Mesothelial cell of epicardium (in vitro differentiated cells): ENCODE measurements at regions not wholly inside any gene's neighbourhood (a gene's known extent, or its start where the extent isn't known, plus 50 kb on each side); places are given as distances from the start of the nearest gene placed in this dataset.
A peak's percentile ranks its signal among the peaks of the same experiment; 100 is the strongest.

Source experiments
- DNase-seq, 2 experiments: peaks; one replicate each; pipeline ENCODE4 v3.0.0; 2021; ENCODE audit warnings: low spot score in 2 of 2; ENCODE audit not compliant: unreplicated experiment in 2 of 2
- H3K27ac Mint-ChIP-seq: 2 replicates; pipeline ENCODE4 v1.8.0; 2021; ENCODE audit warnings: mixed read lengths
- H3K27me3 Mint-ChIP-seq: 2 replicates; pipeline ENCODE4 v1.8.0; 2021; ENCODE audit warnings: low read depth, mixed read lengths
- H3K36me3 Mint-ChIP-seq: 2 replicates; pipeline ENCODE4 v1.8.0; 2021; ENCODE audit warnings: mixed read lengths
- H3K4me1 Mint-ChIP-seq: 2 replicates; pipeline ENCODE4 v1.8.0; 2021; ENCODE audit warnings: mixed read lengths
- H3K4me3 Mint-ChIP-seq: 2 replicates; pipeline ENCODE4 v1.8.0; 2021; ENCODE audit warnings: mild to moderate bottlenecking, moderate library complexity, mixed read lengths
- H3K9me3 Mint-ChIP-seq: 2 replicates; pipeline ENCODE4 v1.8.0; 2021; ENCODE audit warnings: mixed read lengths
- TF ChIP-seq, protein P1 (sequence below): fragments of 200-600 bp; sonication (generic); IDR thresholded peaks from one replicate; pipeline ENCODE4 v1.5.0; 2021; ENCODE audit warnings: antibody characterized with exemption; ENCODE audit not compliant: unreplicated experiment

DNA sequence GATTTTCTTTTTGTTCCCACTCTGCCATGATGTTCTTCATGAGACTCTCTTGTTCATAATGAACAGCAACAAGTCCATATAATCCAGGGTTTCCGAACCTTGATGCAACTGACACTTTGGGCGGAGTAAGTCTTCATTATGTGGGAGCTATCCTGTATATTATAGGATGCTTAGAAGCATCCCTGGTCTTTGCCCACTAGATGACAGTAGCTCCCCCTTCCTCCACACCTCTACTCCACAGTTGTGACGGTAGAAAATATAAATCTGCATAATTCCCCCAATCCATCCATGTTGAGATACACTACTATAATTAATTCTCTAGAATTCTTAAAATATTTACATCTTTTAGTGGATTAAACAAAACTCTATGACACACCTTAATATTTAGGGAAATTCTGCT, 482.2 kb upstream of the CELF4 start:
- DNase-seq: no peak
- Mint-ChIP-seq H3K36me3 (no peaks in the 10 kb centered on the region), H3K9me3 (peaks cover 4% of the 10 kb centered on the region), H3K4me1 (peaks cover 7% of the 10 kb centered on the region), H3K27ac (no peak overlapping the region), H3K27me3 (peaks cover 1% of the 10 kb centered on the region), H3K4me3 (no peak overlapping the region)
- TF ChIP-seq, protein P1, sequence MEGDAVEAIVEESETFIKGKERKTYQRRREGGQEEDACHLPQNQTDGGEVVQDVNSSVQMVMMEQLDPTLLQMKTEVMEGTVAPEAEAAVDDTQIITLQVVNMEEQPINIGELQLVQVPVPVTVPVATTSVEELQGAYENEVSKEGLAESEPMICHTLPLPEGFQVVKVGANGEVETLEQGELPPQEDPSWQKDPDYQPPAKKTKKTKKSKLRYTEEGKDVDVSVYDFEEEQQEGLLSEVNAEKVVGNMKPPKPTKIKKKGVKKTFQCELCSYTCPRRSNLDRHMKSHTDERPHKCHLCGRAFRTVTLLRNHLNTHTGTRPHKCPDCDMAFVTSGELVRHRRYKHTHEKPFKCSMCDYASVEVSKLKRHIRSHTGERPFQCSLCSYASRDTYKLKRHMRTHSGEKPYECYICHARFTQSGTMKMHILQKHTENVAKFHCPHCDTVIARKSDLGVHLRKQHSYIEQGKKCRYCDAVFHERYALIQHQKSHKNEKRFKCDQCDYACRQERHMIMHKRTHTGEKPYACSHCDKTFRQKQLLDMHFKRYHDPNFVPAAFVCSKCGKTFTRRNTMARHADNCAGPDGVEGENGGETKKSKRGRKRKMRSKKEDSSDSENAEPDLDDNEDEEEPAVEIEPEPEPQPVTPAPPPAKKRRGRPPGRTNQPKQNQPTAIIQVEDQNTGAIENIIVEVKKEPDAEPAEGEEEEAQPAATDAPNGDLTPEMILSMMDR: no peak

DNA sequence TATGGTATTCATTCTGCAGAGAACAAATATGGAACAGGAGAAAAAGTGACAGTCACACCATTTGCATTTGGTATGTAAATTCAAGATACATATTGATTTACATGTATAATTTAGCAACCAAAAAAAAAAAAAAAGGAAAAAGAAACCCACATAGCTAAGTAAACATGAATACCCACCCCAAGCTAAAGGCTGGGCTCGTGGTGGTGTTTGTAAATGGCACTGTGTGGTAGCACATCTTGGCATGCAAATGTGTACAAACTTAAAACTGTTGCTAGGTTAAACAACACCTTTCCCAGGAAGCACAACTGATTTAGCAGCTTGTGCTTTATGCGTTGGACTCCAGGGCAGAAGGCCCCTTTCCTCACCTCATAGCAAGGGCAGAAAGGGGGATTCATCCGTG, 481.1 kb upstream of the CELF4 start:
- peaks cover 18% of the 10 kb centered on the region for H3K4me1 Mint-ChIP-seq
- peaks cover 1% of the 10 kb centered on the region for H3K27me3 Mint-ChIP-seq
- H3K9me3 Mint-ChIP-seq: peaks cover 4% of the 10 kb centered on the region
- TF ChIP-seq, protein P1: no peak
- H3K36me3 Mint-ChIP-seq: no peaks in the 10 kb centered on the region
- DNase-seq: no peak
- no peak overlapping the region for H3K4me3 Mint-ChIP-seq
- H3K27ac Mint-ChIP-seq: no peak overlapping the region

DNA sequence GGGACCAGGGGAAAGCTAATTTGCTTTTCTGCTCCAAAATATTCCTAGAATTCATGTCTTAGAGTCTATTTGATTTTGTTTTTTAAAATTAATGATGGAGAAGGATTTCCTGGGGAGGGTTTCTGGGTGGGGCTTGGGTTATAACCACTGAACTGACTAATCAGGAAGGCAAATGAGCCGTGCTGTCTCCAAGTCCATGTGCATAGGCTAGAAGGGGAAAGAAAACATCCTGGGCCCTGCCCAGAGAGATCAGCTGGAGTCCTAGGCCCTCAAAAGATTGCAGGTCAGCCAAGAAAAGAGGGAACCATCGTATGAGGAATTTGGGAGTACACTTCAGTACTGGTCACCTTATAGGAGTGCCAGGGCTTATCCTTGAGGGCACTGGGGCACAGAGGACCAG, 480.2 kb upstream of the CELF4 start:
- no peaks in the 10 kb centered on the region for H3K36me3 Mint-ChIP-seq
- no peak for DNase-seq
- no peak overlapping the region for H3K4me3 Mint-ChIP-seq
- peaks cover 23% of the 10 kb centered on the region for H3K4me1 Mint-ChIP-seq
- no peaks in the 10 kb centered on the region for H3K9me3 Mint-ChIP-seq
- H3K27me3 Mint-ChIP-seq: peaks cover 1% of the 10 kb centered on the region
- no peak overlapping the region for H3K27ac Mint-ChIP-seq
- TF ChIP-seq, protein P1: no peak

DNA sequence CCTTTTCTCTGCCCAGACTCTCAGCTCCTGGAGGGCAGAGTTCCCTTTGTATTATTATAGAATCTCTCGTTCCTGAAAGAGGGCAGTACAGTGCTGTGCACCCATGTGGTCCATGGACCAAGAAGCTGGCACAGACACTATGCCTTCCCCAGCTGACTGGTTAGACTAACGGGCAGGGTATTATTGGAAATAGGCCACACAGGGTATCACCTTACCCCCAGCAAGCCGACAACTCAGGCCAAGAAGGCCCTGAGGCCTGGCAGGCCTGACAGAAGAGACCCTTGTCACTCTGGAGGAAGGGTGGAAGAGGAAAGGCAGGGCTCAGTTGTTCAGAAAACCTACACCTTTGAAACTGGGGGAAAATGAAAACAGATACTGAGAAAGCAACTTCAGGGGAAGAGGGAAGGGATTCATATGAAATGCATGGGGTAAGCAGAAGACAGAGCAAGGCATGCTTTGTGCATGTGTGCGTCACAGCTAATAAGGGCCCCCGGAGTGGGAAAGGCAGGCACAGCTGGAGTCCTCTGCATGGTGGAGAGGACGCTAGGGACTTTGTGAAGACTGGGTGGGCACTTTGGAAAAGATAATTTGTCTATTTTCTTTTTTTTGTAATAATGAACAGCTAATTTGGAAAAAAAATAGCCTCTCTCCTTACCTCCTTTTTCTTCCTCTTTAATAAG, 476.8 kb upstream of the CELF4 start:
- peaks cover 38% of the 10 kb centered on the region for H3K4me1 Mint-ChIP-seq
- peak overlapping the region; percentile 21 for H3K27ac Mint-ChIP-seq
- H3K9me3 Mint-ChIP-seq: no peaks in the 10 kb centered on the region
- H3K27me3 Mint-ChIP-seq: peaks cover 1% of the 10 kb centered on the region
- DNase-seq: no peak
- no peaks in the 10 kb centered on the region for H3K36me3 Mint-ChIP-seq
- TF ChIP-seq, protein P1: no peak
- H3K4me3 Mint-ChIP-seq: no peak overlapping the region

DNA sequence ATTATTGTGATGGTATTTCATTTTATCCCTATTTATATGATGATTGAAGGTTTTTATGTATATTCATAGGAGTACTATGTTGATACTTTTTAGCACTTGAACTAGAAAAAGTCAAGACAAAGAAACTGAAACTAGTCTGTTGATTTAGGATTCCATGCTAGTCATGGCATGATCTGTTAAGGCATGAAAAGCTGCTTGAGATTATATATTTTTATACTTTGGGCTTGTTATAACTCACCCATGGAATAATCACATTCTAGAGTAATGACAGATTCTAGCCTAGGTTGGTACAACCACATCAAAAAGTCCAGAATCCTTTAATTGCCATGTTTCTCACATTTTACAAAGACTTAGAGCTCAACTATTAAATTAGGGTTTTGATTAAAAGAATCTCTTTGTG, 472.6 kb upstream of the CELF4 start:
- H3K27me3 Mint-ChIP-seq: no peaks in the 10 kb centered on the region
- no peak overlapping the region for H3K27ac Mint-ChIP-seq
- TF ChIP-seq, protein P1: no peak
- peaks cover 34% of the 10 kb centered on the region for H3K4me1 Mint-ChIP-seq
- no peak overlapping the region for H3K4me3 Mint-ChIP-seq
- DNase-seq: no peak
- H3K9me3 Mint-ChIP-seq: no peaks in the 10 kb centered on the region
- H3K36me3 Mint-ChIP-seq: no peaks in the 10 kb centered on the region

DNA sequence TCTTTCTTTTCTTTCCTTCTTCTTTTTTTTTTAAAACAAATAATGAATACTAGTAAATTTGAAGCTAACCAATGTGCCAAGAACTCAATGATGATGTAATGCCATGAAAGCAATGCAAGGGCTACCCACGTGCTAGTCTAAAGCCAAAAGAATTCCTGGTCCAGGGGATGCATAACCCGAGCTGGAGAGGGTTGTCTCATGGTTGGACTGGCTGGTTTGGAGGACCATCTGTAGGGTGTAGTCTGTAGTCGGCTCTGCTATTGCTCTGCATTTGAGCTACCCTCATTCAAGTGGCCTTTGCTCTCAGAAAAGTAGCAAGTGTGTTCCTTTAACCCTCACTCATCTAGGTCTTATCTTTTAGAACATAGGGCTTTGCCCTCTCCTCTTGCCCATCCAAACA, 469.6 kb upstream of the CELF4 start:
- DNase-seq: no peak
- Mint-ChIP-seq H3K36me3 (no peaks in the 10 kb centered on the region), H3K27ac (no peak overlapping the region), H3K27me3 (no peaks in the 10 kb centered on the region), H3K4me3 (no peak overlapping the region), H3K9me3 (no peaks in the 10 kb centered on the region), H3K4me1 (peaks cover 9% of the 10 kb centered on the region)
- TF ChIP-seq, protein P1: no peak
